AG08396 (cell line): ENCODE measurements at regions not wholly inside any gene's neighbourhood (a gene's known extent, or its start where the extent isn't known, plus 50 kb on each side); places are given as distances from the start of the nearest gene placed in this dataset.
"Not testable (repeated sequence)": the region's sequence is repeated elsewhere in the genome, so short reads cannot be mapped to it uniquely, and the experiment has no call there.

ENCODE experiments used
- DNase-seq: peaks from one replicate; pipeline ENCODE4 v3.0.0; 2012; ENCODE audit warnings: low spot score, mixed read lengths

GRCh38 chr11:22920939-22921565 lies 60.8 kb upstream of the CCDC179 start:
- peak; percentile 57 for DNase-seq

GRCh38 chr11:22922672-22923071 lies 62.4 kb upstream of the CCDC179 start:
- no peak for DNase-seq

- no peak for DNase-seq
Observed at GRCh38 chr11:22923561-22923960, 63.3 kb upstream of the CCDC179 start.

DNA sequence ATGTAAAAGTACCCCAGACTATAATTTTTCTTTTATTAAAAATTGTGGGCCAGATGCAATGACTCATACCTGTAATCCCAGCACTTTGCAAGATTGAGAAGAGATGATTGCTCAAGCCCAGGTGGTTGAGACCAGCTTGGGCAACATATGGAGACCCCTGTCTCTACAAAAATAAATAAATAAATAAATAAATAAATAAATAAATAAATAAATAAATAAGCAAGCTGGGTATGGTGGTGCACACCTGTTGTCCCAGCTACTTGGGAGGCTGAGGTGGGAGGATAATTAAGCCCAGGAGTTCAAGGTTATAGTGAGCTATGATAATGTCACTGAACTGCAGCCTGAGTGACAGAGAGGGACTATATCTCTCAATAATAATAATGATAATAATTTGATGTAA lies 66.1 kb upstream of the CCDC179 start:
- no peak for DNase-seq

GRCh38 chr11:22927793-22928192 lies 67.5 kb upstream of the CCDC179 start:
- no peak for DNase-seq

GRCh38 chr11:22928207-22928917 lies 68.1 kb upstream of the CCDC179 start:
- no peak for DNase-seq

GRCh38 chr11:22930816-22931594 lies 70.7 kb upstream of the CCDC179 start:
- DNase-seq: no peak

DNA sequence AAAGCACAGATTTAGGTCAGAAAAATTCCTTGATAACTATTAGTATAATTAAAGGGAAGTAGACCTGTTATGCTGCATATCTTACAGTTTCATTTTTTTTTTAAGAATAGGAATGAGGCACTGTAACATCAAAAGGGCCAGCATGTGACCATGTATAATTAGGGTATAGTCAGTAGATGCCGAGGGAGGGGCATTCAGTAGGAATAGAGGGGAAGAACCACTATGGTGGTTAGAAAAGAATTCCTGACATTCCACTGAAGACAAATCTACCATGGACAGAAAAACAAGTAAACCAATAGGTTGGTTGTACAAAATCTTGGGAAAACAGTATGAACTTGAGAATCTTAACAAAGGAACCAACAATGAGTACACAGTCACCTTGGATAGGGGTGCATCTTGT lies 78.4 kb upstream of the CCDC179 start:
- DNase-seq: no peak

- DNase-seq: not testable (repeated sequence)
Observed at GRCh38 chr11:22941544-22941943, 81.3 kb upstream of the CCDC179 start.

DNA sequence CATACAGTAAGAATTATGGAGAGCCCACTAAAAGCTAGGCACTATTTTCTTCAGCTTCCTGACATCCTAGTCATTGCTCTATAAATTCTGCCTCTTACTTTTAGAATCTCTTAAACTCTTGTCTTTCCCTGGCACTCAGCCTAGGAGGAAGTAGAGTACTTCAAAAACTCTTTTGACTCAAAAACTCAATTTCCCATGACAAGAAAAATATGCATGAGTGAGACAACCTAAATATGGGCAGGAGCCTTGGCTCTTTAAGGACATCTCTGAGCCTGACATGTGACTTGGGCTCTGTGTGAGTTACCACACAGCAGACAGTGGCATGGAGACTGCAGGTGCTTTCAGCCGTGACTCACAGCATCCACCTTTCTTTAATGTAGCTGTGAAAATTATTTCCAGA lies 97.5 kb upstream of the CCDC179 start:
- DNase-seq: no peak

- no peak for DNase-seq
Observed at GRCh38 chr11:22974251-22974650, 114.0 kb upstream of the CCDC179 start.

- DNase-seq: peak; percentile 36
Observed at GRCh38 chr11:22976146-22976545, 115.9 kb upstream of the CCDC179 start.

- no peak for DNase-seq
Observed at GRCh38 chr11:22982903-22983302, 122.6 kb upstream of the CCDC179 start.

DNA sequence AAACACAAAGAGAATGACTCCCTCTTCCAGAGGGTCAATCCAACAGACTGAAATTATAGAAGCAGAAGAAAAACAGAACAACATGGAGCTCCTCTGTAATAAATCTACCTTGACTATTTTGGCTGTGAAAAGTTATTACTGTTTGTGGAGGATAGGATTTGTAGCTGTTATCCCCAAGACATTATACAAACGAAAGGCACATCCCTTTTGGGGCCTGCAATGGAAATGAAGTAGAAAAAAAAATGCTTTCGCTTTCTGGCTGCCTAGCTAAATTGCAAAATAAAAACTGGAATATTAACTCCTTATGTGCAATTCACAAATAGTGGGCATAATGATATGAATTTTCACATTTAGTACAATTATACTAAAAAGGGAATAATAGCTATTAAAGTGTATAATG lies 123.8 kb upstream of the CCDC179 start:
- no peak for DNase-seq

DNA sequence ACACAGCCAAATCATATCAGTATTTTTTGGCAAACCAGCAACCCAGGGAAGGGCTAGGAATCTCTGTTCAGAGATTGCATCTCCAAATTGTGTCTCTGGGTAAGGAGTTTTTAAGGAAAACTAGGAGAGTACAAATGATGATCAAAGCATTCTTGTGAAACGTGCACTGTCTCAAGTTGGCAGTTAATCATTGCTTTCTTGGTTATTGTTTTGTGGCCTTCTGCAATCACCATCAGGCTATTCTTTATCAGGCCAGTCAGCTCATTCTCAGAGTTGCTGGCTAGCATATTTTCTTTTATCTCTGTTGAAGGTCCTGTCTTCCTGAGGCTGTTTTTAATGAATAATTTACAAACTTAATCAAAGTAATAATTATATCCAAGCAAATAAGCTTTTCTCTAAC lies 129.1 kb upstream of the CCDC179 start:
- DNase-seq: no peak

DNA sequence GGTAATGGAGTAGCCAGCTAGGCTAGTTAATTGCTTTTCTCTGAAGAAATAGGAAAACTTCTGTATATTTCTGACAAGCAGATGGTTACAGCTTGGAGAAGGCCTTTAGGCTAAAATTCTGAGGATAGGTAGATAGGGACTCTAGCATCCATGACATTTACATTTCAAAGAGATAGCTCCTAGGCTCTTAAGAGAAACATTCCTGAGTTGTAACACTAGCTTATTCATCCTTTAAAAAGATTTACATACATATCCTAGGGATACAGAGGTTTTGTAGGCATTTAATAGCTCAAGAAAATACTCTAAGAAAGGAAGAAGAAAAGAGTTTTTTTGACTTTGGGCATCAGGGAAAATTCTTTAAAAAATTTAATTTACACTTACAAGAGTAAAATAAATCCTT lies 130.9 kb upstream of the CCDC179 start:
- DNase-seq: no peak

DNA sequence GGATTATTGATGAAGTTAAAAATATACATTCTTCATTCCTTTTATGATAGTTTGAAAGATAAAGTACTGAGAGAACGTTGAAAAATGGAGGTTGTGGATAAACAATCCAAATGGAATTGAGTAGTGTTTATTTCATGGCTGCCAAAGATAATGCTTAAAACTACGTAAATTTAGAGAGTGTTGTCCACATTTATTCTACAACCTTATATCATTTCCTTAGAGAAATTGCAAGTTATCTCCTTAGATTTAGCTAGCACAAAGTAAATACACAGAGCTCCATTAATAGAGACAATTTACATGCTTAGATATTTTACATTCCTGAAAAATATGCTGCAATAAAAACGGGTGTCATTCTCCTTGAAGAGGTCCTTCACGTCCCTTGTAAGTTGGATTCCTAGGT lies 146.5 kb upstream of the CCDC179 start:
- no peak for DNase-seq

- no peak for DNase-seq
Observed at GRCh38 chr11:23010790-23011335, 150.6 kb upstream of the CCDC179 start.

- DNase-seq: no peak
Observed at GRCh38 chr11:23012930-23013329, 152.7 kb upstream of the CCDC179 start.

- DNase-seq: no peak
Observed at GRCh38 chr11:23013509-23013908, 153.2 kb upstream of the CCDC179 start.

GRCh38 chr11:23021287-23021863 lies 161.1 kb upstream of the CCDC179 start:
- peak; percentile 70 for DNase-seq

- DNase-seq: no peak
Observed at GRCh38 chr11:23022854-23023253, 162.6 kb upstream of the CCDC179 start.

- DNase-seq: no peak
Observed at GRCh38 chr11:23023319-23023718, 163.0 kb upstream of the CCDC179 start.
